Activated CD4-positive, alpha-beta memory T cell treated with anti-CD3 and anti-CD28 coated beads for 36 hours (primary cell): ENCODE measurements at regions not wholly inside any gene's neighbourhood (a gene's known extent, or its start where the extent isn't known, plus 50 kb on each side); places are given as distances from the start of the nearest gene placed in this dataset.

Experiments
- CTCF ChIA-PET: fragments of 350-600 bp; sonication (Branson Sonifier 250); formaldehyde crosslinking; loops from one replicate; lab custom pipeline; 2021; ENCODE audit warnings: antibody characterized with exemption, inconsistent platforms; lab: Charles Lee
- POLR2A ChIA-PET: fragments of 350-600 bp; sonication (Branson Sonifier 250); formaldehyde crosslinking; loops from one replicate; lab custom pipeline; 2021; ENCODE audit warnings: antibody characterized with exemption; lab: Charles Lee
- DNase-seq: peaks from one replicate; pipeline ENCODE4 v3.0.0-alpha.2; 2020
- H3K27ac Mint-ChIP-seq: one replicate; pipeline ENCODE4 v1.8.0; 2021; ENCODE audit warnings: mixed read lengths
- H3K27me3 Mint-ChIP-seq: one replicate; pipeline ENCODE4 v1.8.0; 2021; ENCODE audit warnings: mixed read lengths
- H3K36me3 Mint-ChIP-seq: one replicate; pipeline ENCODE4 v1.8.0; 2021; ENCODE audit warnings: mixed read lengths
- H3K4me1 Mint-ChIP-seq: one replicate; pipeline ENCODE4 v1.8.0; 2021; ENCODE audit warnings: low read depth, mixed read lengths
- H3K4me3 Mint-ChIP-seq: one replicate; pipeline ENCODE4 v1.8.0; 2021; ENCODE audit warnings: mild to moderate bottlenecking, mixed read lengths
- H3K9me3 Mint-ChIP-seq: one replicate; pipeline ENCODE4 v1.8.0; 2021; ENCODE audit warnings: mixed read lengths
- intact Hi-C: fragments of 100-400 bp; cut with micrococcal nuclease; formaldehyde crosslinking; loops from one replicate; pipeline ENCODE4 v1.15.1; 2023

DNA sequence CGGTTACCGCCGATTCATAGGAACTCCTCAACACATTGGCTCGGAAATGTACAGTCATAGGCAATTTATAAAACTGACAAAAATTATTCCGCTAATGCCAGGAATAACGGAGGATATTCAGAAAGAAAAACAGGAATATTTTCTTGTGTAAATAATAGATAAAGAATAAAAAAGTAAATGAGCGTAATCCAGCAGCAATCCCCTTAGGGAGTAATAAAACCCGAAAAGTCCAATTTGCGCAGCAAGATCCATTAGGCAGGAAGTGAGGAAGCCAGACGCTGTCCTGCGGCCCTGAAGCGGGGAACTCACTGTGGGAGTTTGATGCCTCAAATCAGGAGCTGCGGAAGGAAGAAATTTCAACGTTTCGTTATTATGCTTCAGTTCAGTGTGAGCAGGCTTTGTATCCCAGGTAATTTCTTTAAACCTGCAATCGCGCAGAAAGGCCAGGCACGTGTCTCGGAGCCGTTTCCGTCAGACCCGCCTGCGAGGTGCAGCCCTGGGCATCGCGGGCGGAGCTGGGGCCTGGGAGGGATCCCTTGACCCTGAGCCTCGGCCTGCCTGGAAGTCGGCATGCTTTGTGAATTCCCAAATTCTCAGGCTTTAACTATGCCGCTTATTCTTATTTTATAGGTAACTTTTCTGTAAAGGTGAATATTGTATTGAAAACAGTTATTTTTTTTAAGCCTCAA is 180.9 kb upstream of the ALKAL2 start:
- peaks cover 5% of the 10 kb centered on the region for H3K4me1 Mint-ChIP-seq
- peaks cover 13% of the 10 kb centered on the region for H3K9me3 Mint-ChIP-seq
- no peak overlapping the region for H3K4me3 Mint-ChIP-seq
- H3K36me3 Mint-ChIP-seq, result peaks cover 1% of the 10 kb centered on the region
- CTCF ChIA-PET, result no interaction called here
- intact Hi-C loops, result no loop called here
- no peak overlapping the region for H3K27ac Mint-ChIP-seq
- peaks cover 48% of the 10 kb centered on the region for H3K27me3 Mint-ChIP-seq
- POLR2A ChIA-PET, result no interaction called here
- no peak for DNase-seq

DNA sequence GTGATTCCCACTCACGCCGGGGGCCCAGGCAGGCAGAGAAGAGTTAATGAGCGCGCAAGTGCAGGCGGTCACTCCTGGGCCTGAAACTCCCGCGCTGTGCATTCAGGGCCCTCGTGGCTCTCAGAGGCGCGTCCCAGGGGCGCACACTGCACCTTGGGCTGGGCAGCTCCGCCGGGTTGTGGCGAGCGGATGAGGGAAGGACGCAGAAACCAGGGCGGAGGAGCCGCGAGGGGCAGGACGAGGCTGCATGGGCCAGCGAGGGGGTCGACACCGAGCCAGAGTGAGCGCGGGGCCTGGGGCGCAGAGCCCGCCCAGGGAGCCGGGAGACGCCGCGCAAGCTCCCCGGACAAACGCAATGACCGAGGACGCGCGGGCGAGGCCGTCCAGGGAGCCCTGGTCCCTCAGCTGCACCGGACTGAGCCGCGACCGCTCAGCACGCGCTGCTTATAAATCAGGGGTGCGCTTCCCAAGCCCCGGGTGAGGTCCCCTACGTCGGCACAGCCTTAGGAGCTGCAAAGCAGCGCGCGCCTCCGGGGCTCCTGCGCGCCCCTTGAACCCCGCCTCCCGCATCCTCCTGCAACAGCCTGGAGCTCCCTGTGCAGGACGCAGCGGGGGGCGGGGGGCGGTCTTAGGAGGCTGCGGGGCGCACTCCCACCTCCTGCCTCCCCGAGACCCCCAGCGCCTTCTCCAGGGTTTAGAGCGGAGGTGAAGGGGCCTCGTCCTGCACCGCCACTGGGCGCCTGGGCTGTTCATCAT is 180.2 kb upstream of the ALKAL2 start:
- H3K9me3 Mint-ChIP-seq, result peaks cover 6% of the 10 kb centered on the region
- H3K36me3 Mint-ChIP-seq, result peaks cover 1% of the 10 kb centered on the region
- H3K4me3 Mint-ChIP-seq, result no peak overlapping the region
- no peak for DNase-seq
- intact Hi-C loops, result no loop called here
- no peak overlapping the region for H3K27ac Mint-ChIP-seq
- ChIA-PET CTCF (no interaction called here), POLR2A (no interaction called here)
- H3K4me1 Mint-ChIP-seq, result peaks cover 5% of the 10 kb centered on the region
- peaks cover 49% of the 10 kb centered on the region for H3K27me3 Mint-ChIP-seq

DNA sequence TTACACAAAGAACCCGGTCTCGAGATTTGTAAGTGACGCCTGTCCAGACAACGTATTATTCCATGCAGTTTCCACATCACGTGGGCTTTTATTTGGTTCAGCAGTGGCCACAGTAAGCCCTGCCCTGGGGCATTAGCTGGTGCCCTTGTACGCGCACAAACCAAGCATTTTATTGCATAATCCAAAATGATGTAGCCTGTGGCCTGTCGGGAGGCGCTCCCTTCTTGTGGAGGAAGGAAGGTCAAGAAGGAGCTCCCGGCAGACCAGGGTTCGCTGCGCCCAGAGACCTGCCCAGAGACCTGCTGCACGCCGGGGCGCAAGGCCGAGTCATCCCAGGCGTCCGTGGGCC is 179.6 kb upstream of the ALKAL2 start:
- peaks cover 1% of the 10 kb centered on the region for H3K36me3 Mint-ChIP-seq
- intact Hi-C loops, result no loop called here
- peaks cover under 1% of the 10 kb centered on the region for H3K9me3 Mint-ChIP-seq
- H3K4me3 Mint-ChIP-seq, result no peak overlapping the region
- ChIA-PET POLR2A (no interaction called here), CTCF (no interaction called here)
- no peak overlapping the region for H3K27ac Mint-ChIP-seq
- H3K4me1 Mint-ChIP-seq, result peaks cover 5% of the 10 kb centered on the region
- no peak for DNase-seq
- peaks cover 52% of the 10 kb centered on the region for H3K27me3 Mint-ChIP-seq

DNA sequence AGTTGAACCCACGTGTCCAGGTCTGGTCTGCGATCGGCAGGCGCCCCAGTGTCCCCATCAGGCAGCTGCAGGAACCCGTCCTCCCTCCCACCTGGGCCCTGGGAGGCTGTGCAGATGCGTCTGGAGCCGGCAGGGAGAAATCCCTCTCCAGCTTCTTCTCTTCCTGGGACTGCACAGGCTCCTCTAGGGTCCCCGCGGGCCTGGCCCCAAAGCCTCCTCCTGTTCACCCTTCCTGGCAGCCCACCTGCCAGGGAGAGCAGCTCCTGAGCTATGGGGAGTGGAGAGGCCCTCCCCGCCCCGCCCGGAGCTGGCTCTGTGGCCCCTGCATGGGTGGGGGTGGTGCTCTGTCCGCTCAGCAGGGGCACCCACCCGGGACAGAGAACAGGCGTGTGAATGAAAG is 179.2 kb upstream of the ALKAL2 start:
- H3K4me3 Mint-ChIP-seq, result no peak overlapping the region
- peaks cover 1% of the 10 kb centered on the region for H3K36me3 Mint-ChIP-seq
- CTCF ChIA-PET, result no interaction called here
- intact Hi-C loops, result no loop called here
- H3K27ac Mint-ChIP-seq, result no peak overlapping the region
- POLR2A ChIA-PET, result no interaction called here
- no peak for DNase-seq
- peaks cover 54% of the 10 kb centered on the region for H3K27me3 Mint-ChIP-seq
- H3K9me3 Mint-ChIP-seq, result no peaks in the 10 kb centered on the region
- peaks cover 5% of the 10 kb centered on the region for H3K4me1 Mint-ChIP-seq

DNA sequence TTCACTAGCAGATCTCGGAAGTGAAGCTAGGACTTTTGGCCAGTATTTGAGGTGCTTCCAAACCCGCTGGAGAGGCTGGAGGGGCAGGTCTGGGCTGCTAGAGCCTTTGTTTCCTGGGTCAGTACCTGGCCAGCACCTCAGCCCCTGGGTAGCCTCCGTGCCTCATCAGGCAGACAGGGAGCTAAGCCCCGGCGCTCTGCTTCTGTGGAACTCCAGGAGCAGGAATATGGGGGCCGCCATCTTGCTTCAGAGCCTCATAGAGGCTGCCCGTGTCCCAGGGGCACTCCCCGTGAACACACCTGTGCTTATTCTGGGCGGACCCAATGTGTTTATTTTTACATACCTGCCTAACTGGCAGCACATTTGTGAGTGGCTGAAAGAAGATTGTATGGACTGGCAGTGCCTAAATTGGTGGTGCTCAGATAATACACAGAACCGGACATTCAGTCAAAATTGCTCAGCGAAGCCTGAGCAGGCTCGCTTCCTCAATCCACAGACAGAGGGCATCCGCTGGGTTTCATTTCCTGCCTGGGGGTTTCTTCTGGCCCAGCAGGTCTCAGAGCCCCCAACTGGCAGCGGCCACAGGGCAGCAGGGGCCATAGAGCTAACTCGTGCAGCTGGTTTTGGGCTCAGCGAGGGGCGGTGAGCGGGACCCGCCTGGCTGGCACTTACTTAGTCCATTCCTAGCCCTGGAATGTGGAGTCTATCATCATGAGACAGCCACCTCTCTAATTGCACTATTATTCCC is 176.8 kb upstream of the ALKAL2 start:
- no peak for DNase-seq
- Mint-ChIP-seq H3K9me3 (no peaks in the 10 kb centered on the region), H3K4me1 (peaks cover 24% of the 10 kb centered on the region), H3K36me3 (no peaks in the 10 kb centered on the region), H3K4me3 (no peak overlapping the region), H3K27ac (no peak overlapping the region), H3K27me3 (peaks cover 63% of the 10 kb centered on the region)
- ChIA-PET CTCF (interaction anchor here (1.0 kb wide), 1 partner anchor 40 kb away, joined by 3 read pairs; no protein-coding TSS in a partner anchor), POLR2A (no interaction called here)
- intact Hi-C loops, result no loop called here

DNA sequence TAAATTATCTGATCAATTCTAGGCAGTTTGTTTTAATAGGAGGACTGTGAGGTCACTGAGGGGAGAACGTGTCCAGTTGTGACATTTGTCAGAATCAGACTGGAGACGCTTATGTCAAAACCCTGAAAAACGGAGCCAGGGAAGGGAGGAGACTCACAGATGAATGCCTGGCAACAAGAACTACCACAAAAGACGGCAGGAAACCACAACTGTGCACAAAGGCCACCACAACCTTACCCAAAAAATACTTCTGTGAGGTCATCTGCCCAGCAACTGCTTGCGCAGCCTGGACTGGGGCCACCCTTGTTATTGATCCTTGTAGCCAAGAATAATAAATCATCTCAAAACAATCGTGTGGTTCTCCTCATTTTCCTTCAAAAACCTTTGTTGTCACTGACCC is 173.0 kb upstream of the ALKAL2 start:
- intact Hi-C loops, result no loop called here

DNA sequence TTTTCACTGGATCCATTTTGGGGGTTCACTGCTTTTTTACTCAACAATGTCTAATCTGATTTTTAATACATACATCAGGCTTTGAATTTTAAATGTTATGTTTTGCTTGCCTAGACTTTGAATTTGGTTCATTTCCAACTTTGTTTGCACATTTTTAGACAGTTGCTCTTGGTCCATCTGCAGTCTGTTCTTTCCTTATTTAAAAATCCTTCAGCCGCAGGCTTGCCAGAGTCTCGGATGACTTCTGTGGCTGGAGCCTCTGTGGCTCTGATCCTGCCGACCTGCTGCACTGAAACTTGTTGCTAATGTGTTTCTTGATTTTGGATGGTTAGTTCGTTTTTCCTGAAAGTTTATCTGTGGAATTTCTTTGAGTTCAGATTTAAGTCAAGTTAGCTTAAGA is 172.0 kb upstream of the ALKAL2 start:
- no peak overlapping the region for H3K27ac Mint-ChIP-seq
- H3K36me3 Mint-ChIP-seq, result no peaks in the 10 kb centered on the region
- CTCF ChIA-PET, result no interaction called here
- peaks cover 36% of the 10 kb centered on the region for H3K4me1 Mint-ChIP-seq
- H3K9me3 Mint-ChIP-seq, result no peaks in the 10 kb centered on the region
- peaks cover 55% of the 10 kb centered on the region for H3K27me3 Mint-ChIP-seq
- no peak for DNase-seq
- POLR2A ChIA-PET, result interaction anchor here (0.7 kb wide), 1 partner anchor 68 kb away, joined by 3 read pairs; no protein-coding TSS in a partner anchor
- H3K4me3 Mint-ChIP-seq, result no peak overlapping the region
- intact Hi-C loops, result no loop called here

More for the DNA sequence above, 173.0 kb upstream of the ALKAL2 start:
- CTCF ChIA-PET, result no interaction called here
- POLR2A ChIA-PET, result no interaction called here
- peak; percentile 65 for DNase-seq
- Mint-ChIP-seq H3K27me3 (peaks cover 61% of the 10 kb centered on the region), H3K9me3 (no peaks in the 10 kb centered on the region), H3K36me3 (no peaks in the 10 kb centered on the region), H3K4me3 (no peak overlapping the region), H3K4me1 (peaks cover 36% of the 10 kb centered on the region), H3K27ac (no peak overlapping the region)

DNA sequence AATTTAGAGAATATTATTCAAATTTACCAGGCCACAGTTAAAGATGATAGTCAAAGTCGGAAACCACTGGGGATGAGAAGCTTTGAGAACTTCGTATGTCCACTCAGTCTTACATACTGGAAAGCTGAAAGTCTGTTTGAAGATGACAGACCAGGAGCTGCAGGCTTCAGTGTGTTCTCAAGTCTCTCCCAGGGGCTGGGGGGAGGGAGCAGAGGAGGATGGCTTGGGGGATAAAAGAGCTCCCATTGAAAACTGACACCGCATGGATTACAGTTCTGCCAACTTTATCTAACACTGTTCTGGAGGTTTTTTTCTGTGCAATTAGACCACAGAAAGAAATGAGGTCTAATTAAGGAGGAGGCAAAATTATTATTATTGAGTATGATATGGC is 170.5 kb upstream of the ALKAL2 start:
- CTCF ChIA-PET, result interaction anchor here (1.1 kb wide), 1 partner anchor 211 kb away, joined by 3 read pairs; no protein-coding TSS in a partner anchor
- Mint-ChIP-seq H3K9me3 (no peaks in the 10 kb centered on the region), H3K27me3 (peaks cover 51% of the 10 kb centered on the region), H3K27ac (no peak overlapping the region), H3K36me3 (no peaks in the 10 kb centered on the region), H3K4me1 (peaks cover 36% of the 10 kb centered on the region), H3K4me3 (no peak overlapping the region)
- POLR2A ChIA-PET, result no interaction called here
- intact Hi-C loops, result no loop called here
- no peak for DNase-seq

DNA sequence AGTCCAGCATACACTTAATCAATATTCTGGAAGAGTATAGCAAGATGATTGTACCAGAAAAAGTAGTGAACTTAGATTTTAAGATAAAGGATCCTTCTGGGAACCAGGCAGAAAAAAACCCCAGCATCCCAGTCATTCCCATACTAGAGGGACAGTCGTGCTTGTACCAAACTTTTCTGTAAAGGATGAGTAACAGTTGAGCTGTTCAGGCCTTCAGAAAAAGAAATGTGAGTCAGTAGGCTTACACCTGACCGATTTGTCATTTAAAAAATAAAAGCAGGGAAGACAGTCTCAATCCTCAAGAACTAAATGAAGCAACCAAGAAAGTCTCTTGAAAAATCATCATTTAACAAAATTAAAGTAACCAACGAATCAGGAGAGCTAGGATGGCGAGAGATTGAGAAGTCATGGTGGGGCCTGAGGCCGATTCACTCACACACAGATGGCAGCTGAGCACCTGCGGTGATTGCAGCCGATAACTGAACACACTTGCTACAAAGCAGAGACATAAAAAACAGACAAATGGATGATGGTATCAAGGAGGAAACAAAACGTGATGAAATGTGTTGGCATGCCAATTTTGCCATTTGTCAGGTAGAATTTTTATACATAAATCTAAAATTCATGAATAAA is 170.0 kb upstream of the ALKAL2 start:
- intact Hi-C loops, result no loop called here
- Mint-ChIP-seq H3K27ac (no peak overlapping the region), H3K4me3 (no peak overlapping the region), H3K36me3 (no peaks in the 10 kb centered on the region), H3K27me3 (peaks cover 53% of the 10 kb centered on the region), H3K9me3 (no peaks in the 10 kb centered on the region), H3K4me1 (peaks cover 36% of the 10 kb centered on the region)
- ChIA-PET CTCF (interaction anchor here (1.1 kb wide), 1 partner anchor 211 kb away, joined by 3 read pairs; no protein-coding TSS in a partner anchor), POLR2A (no interaction called here)
- no peak for DNase-seq

DNA sequence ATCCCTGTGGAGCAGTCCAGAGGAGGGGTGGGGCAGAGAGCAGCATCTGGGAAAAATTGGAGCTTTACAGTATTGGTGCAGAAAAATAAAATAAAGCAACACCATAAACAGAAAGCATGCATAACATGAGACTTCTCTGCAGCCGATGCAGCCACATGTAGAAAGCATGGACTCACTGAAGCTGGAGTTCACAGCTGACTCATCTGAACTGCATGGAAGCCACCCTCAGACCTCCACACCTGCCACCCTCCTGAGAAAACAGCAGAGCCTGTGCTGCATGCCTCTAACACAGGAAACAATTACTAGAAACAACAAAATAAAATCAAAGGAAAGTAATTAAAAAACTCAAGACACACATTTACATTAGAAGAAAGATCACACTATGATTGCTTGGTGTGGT is 169.4 kb upstream of the ALKAL2 start:
- DNase-seq, result peak; percentile 19

DNA sequence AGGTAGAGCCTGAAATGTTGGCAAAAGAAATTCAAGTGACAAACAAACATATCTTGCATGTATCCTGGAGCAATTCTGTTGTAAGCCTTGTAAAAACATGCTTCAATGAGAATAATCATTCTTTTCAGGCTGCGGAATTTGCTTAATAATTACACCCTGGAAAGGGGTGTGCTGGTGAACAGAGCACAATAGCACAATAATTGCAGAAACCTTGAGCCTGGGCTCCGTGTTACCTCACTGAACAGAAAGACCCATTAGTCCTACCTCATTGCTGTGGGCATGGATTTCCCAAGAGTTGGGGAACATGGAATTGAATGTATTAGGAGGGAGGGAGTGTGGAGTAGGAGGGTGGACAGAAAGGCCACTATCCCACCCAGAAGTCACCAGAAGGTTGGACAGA is 168.0 kb upstream of the ALKAL2 start:
- ChIA-PET POLR2A (no interaction called here), CTCF (no interaction called here)
- H3K4me3 Mint-ChIP-seq, result peak overlapping the region; percentile 3
- H3K27ac Mint-ChIP-seq, result no peak overlapping the region
- no peaks in the 10 kb centered on the region for H3K9me3 Mint-ChIP-seq
- intact Hi-C loops, result no loop called here
- no peaks in the 10 kb centered on the region for H3K36me3 Mint-ChIP-seq
- H3K4me1 Mint-ChIP-seq, result peaks cover 28% of the 10 kb centered on the region
- peaks cover 49% of the 10 kb centered on the region for H3K27me3 Mint-ChIP-seq
- no peak for DNase-seq

More for the DNA sequence above, 169.4 kb upstream of the ALKAL2 start:
- no peak overlapping the region for H3K4me3 Mint-ChIP-seq
- peaks cover 52% of the 10 kb centered on the region for H3K27me3 Mint-ChIP-seq
- CTCF ChIA-PET, result interaction anchor here (1.1 kb wide), 1 partner anchor 210 kb away, joined by 3 read pairs; no protein-coding TSS in a partner anchor
- intact Hi-C loops, result no loop called here
- no peaks in the 10 kb centered on the region for H3K36me3 Mint-ChIP-seq
- H3K27ac Mint-ChIP-seq, result peak overlapping the region; percentile 10
- H3K4me1 Mint-ChIP-seq, result peaks cover 36% of the 10 kb centered on the region
- POLR2A ChIA-PET, result no interaction called here
- no peaks in the 10 kb centered on the region for H3K9me3 Mint-ChIP-seq
